Liver (tissue), 3 donors: ENCODE measurements at regions not wholly inside any gene's neighbourhood (a gene's known extent, or its start where the extent isn't known, plus 50 kb on each side); places are given as distances from the start of the nearest gene placed in this dataset.

Source experiments
- CTCF ChIP-seq: fragments of 150-350 bp; IDR thresholded peaks from 2 replicates; pipeline ENCODE4 v1.5.1; 2017; ENCODE audit warnings: improper control_type of control experiment, low read depth, low read length; ENCODE audit not compliant: missing input control
- RAD21 ChIP-seq, 2 donors: IDR thresholded peaks; 2 replicates each; pipeline ENCODE4 v1.6.1; 2016; ENCODE audit warnings: antibody characterized with exemption in 2 of 2, mild to moderate bottlenecking in 2 of 2
- donor health status: healthy.
- donor health status: healthy.

DNA sequence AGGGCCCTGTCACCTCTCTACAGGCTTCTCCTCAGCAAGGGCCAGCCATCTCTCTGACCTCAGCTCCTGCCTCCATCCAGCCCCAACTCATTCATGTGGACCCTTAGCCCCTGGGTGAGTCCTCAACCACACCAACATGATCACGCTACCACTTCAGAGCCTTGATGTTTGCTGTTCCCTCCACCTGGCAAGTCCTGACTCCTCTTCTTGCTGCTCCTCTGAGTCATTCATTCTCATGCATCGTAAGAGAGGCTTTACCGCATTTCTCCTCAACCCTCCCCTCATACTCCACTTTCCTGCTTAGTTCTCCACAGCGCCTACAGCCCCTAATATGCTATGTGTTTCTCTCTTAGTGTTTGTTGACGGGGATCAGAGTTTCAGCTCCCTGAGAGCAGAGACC is 99.9 kb downstream of the C17orf67 start:
- TF ChIP-seq RAD21 (IDR thresholded peaks at IDR 0.05) = no peak
- no peak for TF ChIP-seq CTCF
